Breast epithelium (tissue), 4 donors: ENCODE measurements at regions not wholly inside any gene's neighbourhood (a gene's known extent, or its start where the extent isn't known, plus 50 kb on each side); places are given as distances from the start of the nearest gene placed in this dataset.

Source experiments
- DNase-seq, 2 donors: peaks; one replicate each; pipeline ENCODE4 v3.0.0-alpha.2; 2019; ENCODE audit warnings: low spot score in 2 of 2
- H3K27ac ChIP-seq, 2 donors: fragments of 200-600 bp; sonication (generic) in 1 of 2; one replicate each; pipeline ENCODE4 v1.5.1; 2016 to 2019; ENCODE audit warnings: mild to moderate bottlenecking in 1 of 2
- H3K27me3 ChIP-seq, 2 donors: fragments of 200-600 bp; sonication (generic) in 1 of 2; one replicate each; pipeline versions ENCODE4 v1.5.1 to v1.6.0; 2017 to 2019; ENCODE audit warnings: control low read depth in 1 of 2, mild to moderate bottlenecking in 1 of 2
- H3K36me3 ChIP-seq: fragments of 200-600 bp; one replicate; pipeline ENCODE4 v1.5.1; 2019
- H3K4me1 ChIP-seq, 2 donors: fragments of 200-600 bp; sonication (generic); one replicate each; pipeline ENCODE4 v1.5.1; 2016 to 2019; ENCODE audit warnings: control low read depth in 1 of 2
- H3K4me3 ChIP-seq, 3 donors: fragments of 200-600 bp; sonication (generic); 1 replicate in 2 of 3; 2 replicates in 1 of 3; pipeline ENCODE4 v1.5.1; 2016 to 2019; ENCODE audit warnings: mild to moderate bottlenecking in 3 of 3, moderate library complexity in 2 of 3
- H3K9me3 ChIP-seq, 2 donors: fragments of 200-600 bp; sonication (generic) in 1 of 2; one replicate each; pipeline ENCODE4 v1.5.1; 2016 to 2019; ENCODE audit warnings: control low read depth in 1 of 2
- CTCF ChIP-seq, 3 donors: fragments of 450-650 bp; IDR thresholded peaks; one replicate each; pipeline ENCODE4 v1.5.1; 2016 to 2017; ENCODE audit warnings: antibody characterized with exemption in 3 of 3, mild to moderate bottlenecking in 3 of 3, moderate library complexity in 3 of 3
- POLR2A ChIP-seq: fragments of 450-650 bp; IDR thresholded peaks from one replicate; pipeline ENCODE4 v1.6.1; 2016; ENCODE audit warnings: antibody characterized with exemption, mild to moderate bottlenecking, moderate library complexity
- POLR2AphosphoS5 ChIP-seq, 3 donors: sonication (generic); formaldehyde crosslinking; IDR thresholded peaks; one replicate each; pipeline ENCODE4 v1.6.1; 2017; ENCODE audit warnings: antibody characterized with exemption in 3 of 3
- intact Hi-C: fragments of 100-400 bp; cut with DNase I; formaldehyde crosslinking; loops from one replicate; pipeline ENCODE4 v1.15.1; 2023; ENCODE audit warnings: low total_unique reads

GRCh38 chr7:46671108-46671769, 750.2 kb upstream of the IGFBP3 start:
- no peak for DNase-seq
- Histone ChIP-seq H3K9me3 (no peaks in the 10 kb centered on the region), H3K4me1 (no peaks in the 10 kb centered on the region), H3K27me3 (no peaks in the 10 kb centered on the region), H3K4me3 (no peak overlapping the region), H3K27ac (no peak overlapping the region), H3K36me3 (no peaks in the 10 kb centered on the region)
- intact Hi-C loops: no loop called here
- no peak for TF ChIP-seq POLR2A

- DNase-seq: no peak
- Histone ChIP-seq H3K9me3 (no peaks in the 10 kb centered on the region), H3K27ac (no peak overlapping the region), H3K4me3 (no peak overlapping the region), H3K4me1 (no peaks in the 10 kb centered on the region), H3K27me3 (no peaks in the 10 kb centered on the region), H3K36me3 (no peaks in the 10 kb centered on the region)
- TF ChIP-seq CTCF (IDR thresholded peaks at IDR 0.05): no peak
- TF ChIP-seq POLR2AphosphoS5 (IDR thresholded peaks at IDR 0.05): no peak
- no peak for TF ChIP-seq POLR2A
- intact Hi-C loops: no loop called here
These were observed 748.0 kb upstream of the IGFBP3 start for GRCh38 chr7:46669028-46669427.

GRCh38 chr7:46664453-46664852, 743.4 kb upstream of the IGFBP3 start:
- intact Hi-C loops: no loop called here
- no peak overlapping the region for H3K27ac ChIP-seq
- no peaks in the 10 kb centered on the region for H3K9me3 ChIP-seq
- TF ChIP-seq POLR2A: no peak
- no peak for TF ChIP-seq POLR2AphosphoS5 (IDR thresholded peaks at IDR 0.05)
- TF ChIP-seq CTCF (IDR thresholded peaks at IDR 0.05): no peak
- no peaks in the 10 kb centered on the region for H3K36me3 ChIP-seq
- no peak overlapping the region for H3K4me3 ChIP-seq
- no peak for DNase-seq
- no peaks in the 10 kb centered on the region for H3K27me3 ChIP-seq
- H3K4me1 ChIP-seq: no peaks in the 10 kb centered on the region

GRCh38 chr7:46663025-46663424, 742.0 kb upstream of the IGFBP3 start:
- TF ChIP-seq POLR2AphosphoS5 (IDR thresholded peaks at IDR 0.05) (no peak), CTCF (IDR thresholded peaks at IDR 0.05) (no peak), POLR2A (no peak)
- Histone ChIP-seq H3K4me3 (no peak overlapping the region), H3K27ac (no peak overlapping the region), H3K4me1 (no peaks in the 10 kb centered on the region), H3K27me3 (no peaks in the 10 kb centered on the region), H3K36me3 (no peaks in the 10 kb centered on the region), H3K9me3 (no peaks in the 10 kb centered on the region)
- intact Hi-C loops: no loop called here
- no peak for DNase-seq

GRCh38 chr7:46661431-46661830, 740.4 kb upstream of the IGFBP3 start:
- H3K4me3 ChIP-seq: no peak overlapping the region
- no peak overlapping the region for H3K27ac ChIP-seq

More at GRCh38 chr7:46661431-46661830, 740.4 kb upstream of the IGFBP3 start:
- H3K27me3 ChIP-seq: no peaks in the 10 kb centered on the region
- intact Hi-C loops: no loop called here
- TF ChIP-seq POLR2AphosphoS5 (IDR thresholded peaks at IDR 0.05) (no peak), CTCF (IDR thresholded peaks at IDR 0.05) (no peak), POLR2A (no peak)
- H3K4me1 ChIP-seq: no peaks in the 10 kb centered on the region
- H3K36me3 ChIP-seq: no peaks in the 10 kb centered on the region
- H3K9me3 ChIP-seq: no peaks in the 10 kb centered on the region
- no peak for DNase-seq
